ENCODE measurements at regions not wholly inside any gene's neighbourhood (a gene's known extent, or its start where the extent isn't known, plus 50 kb on each side); places are given as distances from the start of the nearest gene placed in this dataset.

DNA sequence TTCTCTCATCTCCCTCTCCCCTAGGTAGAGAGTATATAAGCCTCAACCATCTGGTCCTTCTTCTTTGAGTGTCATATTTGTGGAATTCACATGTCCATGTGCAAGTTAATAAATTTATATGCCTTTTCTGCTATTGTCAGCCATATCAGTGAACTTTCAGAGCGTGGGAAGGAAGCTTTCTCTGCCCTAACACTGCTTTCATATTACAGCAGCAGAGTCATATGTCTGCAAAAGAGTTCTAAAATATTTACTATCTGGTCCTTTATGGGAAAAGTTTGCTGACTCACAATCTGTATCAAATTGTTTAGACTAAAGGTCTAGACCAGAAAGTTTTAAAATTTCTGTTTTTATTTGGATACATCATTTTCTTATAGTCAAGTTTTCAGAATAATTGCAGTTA, 669.0 kb downstream of the LRRC70 start:
- TF ChIP-seq FOSL1 (IDR thresholded peaks at IDR 0.05; ENCODE audit: insufficient read depth, low read depth, low read length) (no peak), SIN3A (conservative IDR thresholded peaks at IDR 0.05 in 1 of 2, IDR thresholded peaks at IDR 0.05 in 1 of 2; ENCODE audit: low read depth in 1 of 2, low read length in 2 of 2) (no peak), CTBP2 (IDR thresholded peaks at IDR 0.05; ENCODE audit: borderline replicate concordance, insufficient read depth, insufficient read length, low read length) (no peak), POLR2A (IDR thresholded peaks at IDR 0.05; ENCODE audit: control extremely low read depth in 1 of 2, low read depth in 2 of 2, low read length in 2 of 2) (no peak), EZH2 (IDR thresholded peaks at IDR 0.05; ENCODE audit: low read depth, low read length, severe bottlenecking) (no peak), NRF1 (IDR thresholded peaks at IDR 0.05; ENCODE audit: low read depth, low read length) (no peak)
- TF ChIP-seq, protein P1, sequence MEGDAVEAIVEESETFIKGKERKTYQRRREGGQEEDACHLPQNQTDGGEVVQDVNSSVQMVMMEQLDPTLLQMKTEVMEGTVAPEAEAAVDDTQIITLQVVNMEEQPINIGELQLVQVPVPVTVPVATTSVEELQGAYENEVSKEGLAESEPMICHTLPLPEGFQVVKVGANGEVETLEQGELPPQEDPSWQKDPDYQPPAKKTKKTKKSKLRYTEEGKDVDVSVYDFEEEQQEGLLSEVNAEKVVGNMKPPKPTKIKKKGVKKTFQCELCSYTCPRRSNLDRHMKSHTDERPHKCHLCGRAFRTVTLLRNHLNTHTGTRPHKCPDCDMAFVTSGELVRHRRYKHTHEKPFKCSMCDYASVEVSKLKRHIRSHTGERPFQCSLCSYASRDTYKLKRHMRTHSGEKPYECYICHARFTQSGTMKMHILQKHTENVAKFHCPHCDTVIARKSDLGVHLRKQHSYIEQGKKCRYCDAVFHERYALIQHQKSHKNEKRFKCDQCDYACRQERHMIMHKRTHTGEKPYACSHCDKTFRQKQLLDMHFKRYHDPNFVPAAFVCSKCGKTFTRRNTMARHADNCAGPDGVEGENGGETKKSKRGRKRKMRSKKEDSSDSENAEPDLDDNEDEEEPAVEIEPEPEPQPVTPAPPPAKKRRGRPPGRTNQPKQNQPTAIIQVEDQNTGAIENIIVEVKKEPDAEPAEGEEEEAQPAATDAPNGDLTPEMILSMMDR (IDR thresholded peaks at IDR 0.05; ENCODE audit: control extremely low read depth in 1 of 3, insufficient read depth in 1 of 3, low read depth in 1 of 3, low read length in 3 of 3) = no peak
- TF ChIP-seq, protein P2, sequence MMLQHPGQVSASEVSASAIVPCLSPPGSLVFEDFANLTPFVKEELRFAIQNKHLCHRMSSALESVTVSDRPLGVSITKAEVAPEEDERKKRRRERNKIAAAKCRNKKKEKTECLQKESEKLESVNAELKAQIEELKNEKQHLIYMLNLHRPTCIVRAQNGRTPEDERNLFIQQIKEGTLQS (IDR thresholded peaks at IDR 0.05; ENCODE audit: insufficient read depth, low read depth, low read length) = no peak

All from H1 (cell line).